ENCODE measurements at regions not wholly inside any gene's neighbourhood (a gene's known extent, or its start where the extent isn't known, plus 50 kb on each side); places are given as distances from the start of the nearest gene placed in this dataset.

GRCh38 chr18:57882465-57882864, 79.3 kb upstream of the ATP8B1 start:
- Histone ChIP-seq H2AFZ (ENCODE audit: low read depth) (peak overlapping the region; percentile 64; the same call in 1 of the 2 replicates), H3K27me3 (ENCODE audit: insufficient read depth) (no peaks in the 10 kb centered on the region), H3K4me2 (no peak overlapping the region), H3K9me3 (0 out of 2 replicates have a peak, but pooled peaks cover 4% of the 10 kb centered on the region), H3K36me3 (replicated peaks in 1 of 2; ENCODE audit: control insufficient read depth in 1 of 2, insufficient read depth in 2 of 2, low read length in 1 of 2) (no peaks in the 10 kb centered on the region), H3K4me3 (ENCODE audit: low read depth in 2 of 2, low read length in 1 of 2) (no peak overlapping the region), H4K20me1 (ENCODE audit: insufficient read depth) (no peaks in the 10 kb centered on the region), H3K79me2 (ENCODE audit: insufficient read depth) (no peaks in the 10 kb centered on the region), H3K27ac (ENCODE audit: low read depth in 2 of 2, low read length in 1 of 2) (no peak overlapping the region), H3F3A (replicated peaks; ENCODE audit: insufficient read depth) (no peaks in the 10 kb centered on the region), H3K9me2 (no peaks in the 10 kb centered on the region), H3K4me1 (ENCODE audit: control insufficient read depth in 1 of 2, insufficient read depth in 2 of 2, low read depth in 1 of 2, low read length in 1 of 2) (no peaks in the 10 kb centered on the region; a peak in 1 of 4 replicates), H3K9ac (no peak overlapping the region)
- DNase-seq, result no peak
- POLR2A ChIA-PET, result interaction anchor here (1.2 kb wide), 1 partner anchor 239 kb away, joined by 3 read pairs; no protein-coding TSS in a partner anchor
- 64% methylated on average over 3 of the region's 3 CpGs for whole genome bisulfite sequencing (ENCODE audit: low lambda C conversion rate)
- CTCF ChIA-PET, result interaction anchor here (0.6 to 2.2 kb wide), 45 partner anchors 8 to 882 kb away, joined by 3 to 52 read pairs (median 4); partner anchors contain the start of gene NEDD4L
- TF ChIP-seq, protein P1, sequence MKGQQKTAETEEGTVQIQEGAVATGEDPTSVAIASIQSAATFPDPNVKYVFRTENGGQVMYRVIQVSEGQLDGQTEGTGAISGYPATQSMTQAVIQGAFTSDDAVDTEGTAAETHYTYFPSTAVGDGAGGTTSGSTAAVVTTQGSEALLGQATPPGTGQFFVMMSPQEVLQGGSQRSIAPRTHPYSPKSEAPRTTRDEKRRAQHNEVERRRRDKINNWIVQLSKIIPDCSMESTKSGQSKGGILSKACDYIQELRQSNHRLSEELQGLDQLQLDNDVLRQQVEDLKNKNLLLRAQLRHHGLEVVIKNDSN (IDR thresholded peaks at IDR 0.05; ENCODE audit: borderline replicate concordance, low read depth), result no peak
- TF ChIP-seq EP300 (IDR thresholded peaks at IDR 0.05; ENCODE audit: borderline replicate concordance in 1 of 2, low read depth in 1 of 2, low read length in 1 of 2) (no peak), EZH2phosphoT487 (IDR thresholded peaks at IDR 0.05; ENCODE audit: borderline replicate concordance, low read depth) (no peak), ELF1 (IDR thresholded peaks at IDR 0.05) (no peak), FOXM1 (IDR thresholded peaks at IDR 0.05; ENCODE audit: low read depth) (no peak), FOXJ3 (CRISPR knock-in tag; IDR thresholded peaks at IDR 0.05) (no peak), RCOR1 (IDR thresholded peaks at IDR 0.05; ENCODE audit: low read length) (no peak), MEF2A (IDR thresholded peaks at IDR 0.05; ENCODE audit: borderline replicate concordance, low read depth) (no peak), SMC3 (IDR thresholded peaks at IDR 0.05; ENCODE audit: low read depth, low read length) (no peak), RAD21 (IDR thresholded peaks at IDR 0.05; ENCODE audit: low read length) (no peak), GABPA (IDR thresholded peaks at IDR 0.05; ENCODE audit: low read depth) (no peak), TCF12 (IDR thresholded peaks at IDR 0.05) (no peak), JUND (IDR thresholded peaks at IDR 0.05) (no peak), CHD2 (IDR thresholded peaks at IDR 0.05; ENCODE audit: low read length, partially characterized antibody) (no peak), RXRA (IDR thresholded peaks at IDR 0.05; ENCODE audit: borderline replicate concordance, low read depth) (no peak), FOSL2 (IDR thresholded peaks at IDR 0.05; ENCODE audit: borderline replicate concordance, low read depth) (no peak), MXI1 (IDR thresholded peaks at IDR 0.05; ENCODE audit: low read depth, low read length) (no peak)
- TF ChIP-seq, protein P2, sequence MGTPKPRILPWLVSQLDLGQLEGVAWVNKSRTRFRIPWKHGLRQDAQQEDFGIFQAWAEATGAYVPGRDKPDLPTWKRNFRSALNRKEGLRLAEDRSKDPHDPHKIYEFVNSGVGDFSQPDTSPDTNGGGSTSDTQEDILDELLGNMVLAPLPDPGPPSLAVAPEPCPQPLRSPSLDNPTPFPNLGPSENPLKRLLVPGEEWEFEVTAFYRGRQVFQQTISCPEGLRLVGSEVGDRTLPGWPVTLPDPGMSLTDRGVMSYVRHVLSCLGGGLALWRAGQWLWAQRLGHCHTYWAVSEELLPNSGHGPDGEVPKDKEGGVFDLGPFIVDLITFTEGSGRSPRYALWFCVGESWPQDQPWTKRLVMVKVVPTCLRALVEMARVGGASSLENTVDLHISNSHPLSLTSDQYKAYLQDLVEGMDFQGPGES (IDR thresholded peaks at IDR 0.05; ENCODE audit: low read depth, low read length), result no peak
- TF ChIP-seq, protein P3, sequence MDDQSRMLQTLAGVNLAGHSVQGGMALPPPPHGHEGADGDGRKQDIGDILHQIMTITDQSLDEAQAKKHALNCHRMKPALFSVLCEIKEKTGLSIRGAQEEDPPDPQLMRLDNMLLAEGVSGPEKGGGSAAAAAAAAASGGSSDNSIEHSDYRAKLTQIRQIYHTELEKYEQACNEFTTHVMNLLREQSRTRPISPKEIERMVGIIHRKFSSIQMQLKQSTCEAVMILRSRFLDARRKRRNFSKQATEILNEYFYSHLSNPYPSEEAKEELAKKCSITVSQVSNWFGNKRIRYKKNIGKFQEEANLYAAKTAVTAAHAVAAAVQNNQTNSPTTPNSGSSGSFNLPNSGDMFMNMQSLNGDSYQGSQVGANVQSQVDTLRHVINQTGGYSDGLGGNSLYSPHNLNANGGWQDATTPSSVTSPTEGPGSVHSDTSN (IDR thresholded peaks at IDR 0.05), result no peak
